ENCODE measurements at regions not wholly inside any gene's neighbourhood (a gene's known extent, or its start where the extent isn't known, plus 50 kb on each side); places are given as distances from the start of the nearest gene placed in this dataset.

- no peak for ATAC-seq
- DNase-seq: no peak
- intact Hi-C loops (cut with DNase I, micrococcal nuclease): no loop called here
Observed at GRCh38 chr1:232462213-232462612, 167.7 kb downstream of the SIPA1L2 start.

GRCh38 chr1:232459826-232460225, 170.1 kb downstream of the SIPA1L2 start:
- intact Hi-C loops (cut with DNase I, micrococcal nuclease): no loop called here
- no peak for DNase-seq
- no peak for ATAC-seq

GRCh38 chr1:232459087-232459486, 170.8 kb downstream of the SIPA1L2 start:
- DNase-seq (no peak), ATAC-seq (no peak)
- intact Hi-C loops (cut with DNase I, micrococcal nuclease): no loop called here

GRCh38 chr1:232457595-232457994, 172.3 kb downstream of the SIPA1L2 start:
- DNase-seq (no peak), ATAC-seq (no peak)
- intact Hi-C loops (cut with DNase I, micrococcal nuclease): no loop called here

- intact Hi-C loops (cut with DNase I, micrococcal nuclease): no loop called here
- ATAC-seq (no peak), DNase-seq (no peak)
Observed at GRCh38 chr1:232456714-232457113, 173.2 kb downstream of the SIPA1L2 start.

- DNase-seq (no peak), ATAC-seq (no peak)
- intact Hi-C loops (cut with DNase I, micrococcal nuclease): no loop called here
Observed at GRCh38 chr1:232454227-232454886, 175.6 kb downstream of the SIPA1L2 start.

- intact Hi-C loops (cut with DNase I, micrococcal nuclease): no loop called here
- ATAC-seq (no peak), DNase-seq (no peak)
Observed at GRCh38 chr1:232452736-232453440, 177.0 kb downstream of the SIPA1L2 start.

GRCh38 chr1:232452117-232452516, 177.8 kb downstream of the SIPA1L2 start:
- intact Hi-C loops (cut with DNase I, micrococcal nuclease): no loop called here
- ATAC-seq (no peak), DNase-seq (no peak)

- intact Hi-C loops (cut with DNase I, micrococcal nuclease): no loop called here
- no peak for DNase-seq
- no peak for ATAC-seq
Observed at GRCh38 chr1:232451506-232451905, 178.4 kb downstream of the SIPA1L2 start.

GRCh38 chr1:232450615-232451014, 179.3 kb downstream of the SIPA1L2 start:
- ATAC-seq (no peak), DNase-seq (no peak)
- intact Hi-C loops (cut with DNase I, micrococcal nuclease): no loop called here

- ATAC-seq (no peak), DNase-seq (no peak)
- intact Hi-C loops (cut with DNase I, micrococcal nuclease): no loop called here
Observed at GRCh38 chr1:232447125-232447524, 182.8 kb downstream of the SIPA1L2 start.

- intact Hi-C loops (cut with DNase I, micrococcal nuclease): no loop called here
- no peak for DNase-seq
- no peak for ATAC-seq
Observed at GRCh38 chr1:232445361-232446106, 184.4 kb downstream of the SIPA1L2 start.

- DNase-seq: no peak
- no peak for ATAC-seq
- intact Hi-C loops (cut with DNase I, micrococcal nuclease): no loop called here
Observed at GRCh38 chr1:232443372-232443771, 186.6 kb downstream of the SIPA1L2 start.

GRCh38 chr1:232441036-232441411, 188.9 kb downstream of the SIPA1L2 start:
- ATAC-seq (no peak), DNase-seq (no peak)
- intact Hi-C loops (cut with DNase I, micrococcal nuclease): no loop called here

- no peak for ATAC-seq
- intact Hi-C loops (cut with DNase I, micrococcal nuclease): no loop called here
- no peak for DNase-seq
Observed at GRCh38 chr1:232440325-232441035, 189.5 kb downstream of the SIPA1L2 start.

- intact Hi-C loops (cut with DNase I, micrococcal nuclease): no loop called here
- ATAC-seq (peak; percentile 12), DNase-seq (no peak)
Observed at GRCh38 chr1:232439011-232439410, 190.9 kb downstream of the SIPA1L2 start.

- DNase-seq (no peak), ATAC-seq (no peak)
- intact Hi-C loops (cut with DNase I, micrococcal nuclease): no loop called here
Observed at GRCh38 chr1:232438476-232438875, 191.5 kb downstream of the SIPA1L2 start.

GRCh38 chr1:232437510-232437909, 192.4 kb downstream of the SIPA1L2 start:
- intact Hi-C loops (cut with DNase I, micrococcal nuclease): no loop called here
- ATAC-seq: no peak
- DNase-seq: no peak

GRCh38 chr1:232435729-232436128, 194.2 kb downstream of the SIPA1L2 start:
- ATAC-seq: peak; percentile 38
- intact Hi-C loops (cut with DNase I, micrococcal nuclease): no loop called here
- DNase-seq: no peak

- intact Hi-C loops (cut with DNase I, micrococcal nuclease): no loop called here
- ATAC-seq: no peak
Observed at GRCh38 chr1:232432313-232432712, 197.6 kb downstream of the SIPA1L2 start.

More at GRCh38 chr1:232432313-232432712, 197.6 kb downstream of the SIPA1L2 start:
- no peak for DNase-seq

Measured in left colon (tissue), 2 donors.